C4-2B (cell line): ENCODE measurements at regions not wholly inside any gene's neighbourhood (a gene's known extent, or its start where the extent isn't known, plus 50 kb on each side); places are given as distances from the start of the nearest gene placed in this dataset.

ENCODE experiments used
- H3K27ac ChIP-seq: fragments of 450-650 bp; 2 replicates; pipeline ENCODE4 v1.5.1; 2017
- CTCF ChIP-seq: fragments of 450-650 bp; conservative IDR thresholded peaks from 2 replicates; pipeline ENCODE4 v1.5.1; 2017; ENCODE audit warnings: mild to moderate bottlenecking
- ZFX ChIP-seq: fragments of 450-650 bp; IDR thresholded peaks from 2 replicates; pipeline ENCODE4 v1.6.1; 2017

- peak; percentile 91 for TF ChIP-seq CTCF
- TF ChIP-seq ZFX = no peak
- peak overlapping the region; percentile 75 for H3K27ac ChIP-seq
Observed at GRCh38 chr2:120552800-120553481, 182.7 kb upstream of the GLI2 start.

- TF ChIP-seq ZFX (no peak), CTCF (no peak)
- no peak overlapping the region for H3K27ac ChIP-seq
Observed at GRCh38 chr2:120554625-120555032, 181.0 kb upstream of the GLI2 start.

GRCh38 chr2:120555092-120555491 is 180.6 kb upstream of the GLI2 start:
- TF ChIP-seq ZFX (no peak), CTCF (no peak)
- no peak overlapping the region for H3K27ac ChIP-seq

- TF ChIP-seq ZFX (no peak), CTCF (no peak)
- H3K27ac ChIP-seq = no peak overlapping the region
Observed at GRCh38 chr2:120556911-120557310, 178.8 kb upstream of the GLI2 start.

- no peak overlapping the region for H3K27ac ChIP-seq
- TF ChIP-seq CTCF (no peak), ZFX (no peak)
Observed at GRCh38 chr2:120558847-120559246, 176.8 kb upstream of the GLI2 start.

- H3K27ac ChIP-seq = no peak overlapping the region
- TF ChIP-seq ZFX (no peak), CTCF (no peak)
Observed at GRCh38 chr2:120559401-120559800, 176.3 kb upstream of the GLI2 start.

GRCh38 chr2:120560330-120560729 is 175.3 kb upstream of the GLI2 start:
- TF ChIP-seq CTCF (no peak), ZFX (no peak)
- no peak overlapping the region for H3K27ac ChIP-seq
